Astrocyte (in vitro differentiated cells and primary cell): ENCODE measurements at regions not wholly inside any gene's neighbourhood (a gene's known extent, or its start where the extent isn't known, plus 50 kb on each side); places are given as distances from the start of the nearest gene placed in this dataset.
A peak's percentile ranks its signal among the peaks of the same experiment; 100 is the strongest.

Experiments used
- DNase-seq: peaks from one replicate; pipeline ENCODE4 v3.0.0-alpha.2; 2010; ENCODE audit warnings: low read depth
- FAIRE-seq: peaks from 2 replicates; lab custom pipeline; 2011; peaks lifted over from hg19 to GRCh38; lab: Jason Lieb, UNC
- H2AFZ ChIP-seq: 2 replicates; pipeline ENCODE4 v1.6.0; 2012; ENCODE audit warnings: low read depth, low read length, inconsistent platforms
- H3K27ac ChIP-seq: 2 replicates; pipeline ENCODE4 v1.5.1; 2011; ENCODE audit warnings: low read depth, low read length, inconsistent platforms
- H3K27me3 ChIP-seq: 2 replicates; pipeline ENCODE4 v1.6.0; 2011; ENCODE audit warnings: low read length, inconsistent platforms; ENCODE audit not compliant: insufficient read depth
- H3K36me3 ChIP-seq: 2 replicates; pipeline ENCODE4 v1.5.1; 2011; ENCODE audit warnings: low read length, inconsistent platforms; ENCODE audit not compliant: insufficient read depth
- H3K4me1 ChIP-seq: 2 replicates; pipeline ENCODE4 v1.5.1; 2011; ENCODE audit warnings: low read length, inconsistent platforms; ENCODE audit not compliant: insufficient read depth
- H3K4me2 ChIP-seq: 2 replicates; pipeline ENCODE4 v1.6.0; 2012; ENCODE audit warnings: low read length, inconsistent platforms
- H3K4me3 ChIP-seq: 2 replicates; pipeline ENCODE4 v1.5.1; 2011; ENCODE audit warnings: low read depth, mild to moderate bottlenecking, low read length, inconsistent platforms; ENCODE audit not compliant: insufficient read depth
- H3K79me2 ChIP-seq: 2 replicates; pipeline ENCODE4 v1.6.0; 2012; ENCODE audit warnings: mild to moderate bottlenecking, low read length, inconsistent platforms; ENCODE audit not compliant: insufficient read depth
- H3K9ac ChIP-seq: 2 replicates; pipeline ENCODE4 v1.6.0; 2012; ENCODE audit warnings: mild to moderate bottlenecking, low read length, inconsistent platforms
- H3K9me3 ChIP-seq: 2 replicates; pipeline ENCODE4 v1.5.1; 2012; ENCODE audit warnings: low read depth, mild to moderate bottlenecking, low read length, inconsistent platforms; ENCODE audit not compliant: insufficient read depth
- H4K20me1 ChIP-seq: 2 replicates; pipeline ENCODE4 v1.6.0; 2012; ENCODE audit warnings: low read length, inconsistent platforms; ENCODE audit not compliant: insufficient read depth
- H3K27ac Mint-ChIP-seq: one replicate; pipeline ENCODE4 v1.8.0; 2021; ENCODE audit warnings: mild to moderate bottlenecking, mixed read lengths; ENCODE audit not compliant: unreplicated experiment
- H3K27me3 Mint-ChIP-seq: one replicate; pipeline ENCODE4 v1.8.0; 2021; ENCODE audit warnings: low read depth, mixed read lengths; ENCODE audit not compliant: unreplicated experiment
- H3K36me3 Mint-ChIP-seq: one replicate; pipeline ENCODE4 v1.8.0; 2021; ENCODE audit warnings: low read depth, mixed read lengths; ENCODE audit not compliant: unreplicated experiment
- H3K4me1 Mint-ChIP-seq: one replicate; pipeline ENCODE4 v1.8.0; 2021; ENCODE audit warnings: low read depth, mixed read lengths; ENCODE audit not compliant: unreplicated experiment
- H3K4me3 Mint-ChIP-seq: one replicate; pipeline ENCODE4 v1.8.0; 2021; ENCODE audit warnings: mild to moderate bottlenecking, moderate library complexity, mixed read lengths; ENCODE audit not compliant: unreplicated experiment
- H3K9me3 Mint-ChIP-seq: one replicate; pipeline ENCODE4 v1.8.0; 2021; ENCODE audit warnings: mild to moderate bottlenecking, mixed read lengths; ENCODE audit not compliant: unreplicated experiment
- CTCF ChIP-seq: IDR thresholded peaks from 2 replicates; pipeline ENCODE4 v1.5.1; 2011; ENCODE audit warnings: low read depth, mild to moderate bottlenecking, inconsistent platforms, low read length, moderate library complexity; ENCODE audit not compliant: insufficient read depth
- EZH2 ChIP-seq: IDR thresholded peaks from 2 replicates; pipeline ENCODE4 v1.6.1; 2012; ENCODE audit warnings: mild to moderate bottlenecking, low read length, inconsistent platforms; ENCODE audit not compliant: insufficient read depth

GRCh38 chr2:8334866-8335325 lies 347.0 kb upstream of the ID2 start:
- Histone ChIP-seq H2AFZ (peak overlapping the region; percentile 4), H3K4me1 (no peaks in the 10 kb centered on the region), H3K4me3 (no peak overlapping the region), H3K27ac (no peak overlapping the region), H4K20me1 (no peaks in the 10 kb centered on the region), H3K79me2 (no peaks in the 10 kb centered on the region), H3K9ac (no peak overlapping the region), H3K36me3 (no peaks in the 10 kb centered on the region), H3K9me3 (no peaks in the 10 kb centered on the region), H3K4me2 (no peak overlapping the region), H3K27me3 (no peaks in the 10 kb centered on the region)
- peaks cover 4% of the 10 kb centered on the region for H3K27me3 Mint-ChIP-seq
- H3K36me3 Mint-ChIP-seq = no peaks in the 10 kb centered on the region
- H3K27ac Mint-ChIP-seq = no peak overlapping the region
- no peak overlapping the region for H3K4me3 Mint-ChIP-seq
- H3K9me3 Mint-ChIP-seq = no peaks in the 10 kb centered on the region
- DNase-seq = no peak
- no peak for TF ChIP-seq CTCF
- TF ChIP-seq EZH2 = no peak
- no peak for FAIRE-seq
- no peaks in the 10 kb centered on the region for H3K4me1 Mint-ChIP-seq

DNA sequence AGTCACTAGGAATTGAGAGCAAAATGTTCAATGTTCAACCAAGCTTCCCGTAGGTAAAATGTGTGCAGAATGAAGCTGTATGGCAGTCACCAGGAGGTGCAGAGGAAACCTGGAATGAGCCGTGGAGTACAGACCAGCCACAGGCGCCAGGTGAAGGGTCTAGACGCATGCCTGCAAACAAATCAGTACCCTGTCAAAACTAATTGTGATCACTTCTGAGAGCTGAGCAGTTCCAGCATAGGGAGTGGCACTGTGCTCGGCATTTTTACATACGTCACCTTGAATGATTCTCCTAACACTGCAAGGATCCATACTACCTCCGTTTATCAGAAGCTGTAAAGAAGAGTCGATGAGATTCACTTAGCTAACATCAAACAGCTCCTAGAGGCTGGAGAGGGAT lies 346.1 kb upstream of the ID2 start:
- Histone ChIP-seq H3K36me3 (no peaks in the 10 kb centered on the region), H3K9ac (no peak overlapping the region), H2AFZ (no peak overlapping the region), H3K27ac (no peak overlapping the region), H3K27me3 (no peaks in the 10 kb centered on the region), H3K4me3 (no peak overlapping the region), H3K79me2 (no peaks in the 10 kb centered on the region), H3K4me2 (no peak overlapping the region), H4K20me1 (no peaks in the 10 kb centered on the region), H3K4me1 (no peaks in the 10 kb centered on the region), H3K9me3 (no peaks in the 10 kb centered on the region)
- no peak for TF ChIP-seq EZH2
- no peaks in the 10 kb centered on the region for H3K9me3 Mint-ChIP-seq
- peaks cover 4% of the 10 kb centered on the region for H3K27me3 Mint-ChIP-seq
- H3K4me3 Mint-ChIP-seq = no peak overlapping the region
- H3K4me1 Mint-ChIP-seq = no peaks in the 10 kb centered on the region
- FAIRE-seq = no peak
- no peaks in the 10 kb centered on the region for H3K36me3 Mint-ChIP-seq
- H3K27ac Mint-ChIP-seq = no peak overlapping the region
- no peak for DNase-seq

DNA sequence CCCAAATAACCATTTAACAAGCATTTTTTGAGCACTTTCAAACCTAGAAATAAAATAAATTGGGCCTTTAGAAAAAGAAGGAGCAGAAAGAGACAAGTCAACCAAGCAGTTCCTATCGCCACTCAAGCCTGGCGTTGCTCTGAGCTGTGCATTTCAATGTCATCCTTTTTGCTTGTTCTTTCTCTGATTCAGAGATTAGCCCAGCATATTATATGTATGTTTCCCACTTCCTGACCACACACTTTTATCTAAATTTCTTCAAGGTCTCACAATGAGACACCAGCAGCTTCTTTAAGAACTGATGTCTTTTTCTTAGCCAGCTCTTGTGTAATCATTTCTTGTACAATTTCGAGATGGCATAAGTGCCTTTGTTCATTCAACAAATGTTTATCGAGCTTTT lies 344.5 kb upstream of the ID2 start:
- no peak for FAIRE-seq
- Histone ChIP-seq H3K27ac (no peak overlapping the region), H2AFZ (no peak overlapping the region), H3K9me3 (no peaks in the 10 kb centered on the region), H3K4me1 (no peaks in the 10 kb centered on the region), H3K27me3 (no peaks in the 10 kb centered on the region), H3K4me2 (no peak overlapping the region), H4K20me1 (no peaks in the 10 kb centered on the region), H3K36me3 (no peaks in the 10 kb centered on the region), H3K79me2 (no peaks in the 10 kb centered on the region), H3K4me3 (no peak overlapping the region), H3K9ac (no peak overlapping the region)
- peaks cover 2% of the 10 kb centered on the region for H3K27me3 Mint-ChIP-seq
- TF ChIP-seq CTCF = no peak
- TF ChIP-seq EZH2 = no peak
- H3K9me3 Mint-ChIP-seq = no peaks in the 10 kb centered on the region
- H3K27ac Mint-ChIP-seq = no peak overlapping the region
- no peaks in the 10 kb centered on the region for H3K36me3 Mint-ChIP-seq
- DNase-seq = no peak
- H3K4me3 Mint-ChIP-seq = no peak overlapping the region
- no peaks in the 10 kb centered on the region for H3K4me1 Mint-ChIP-seq
